ENCODE measurements at regions not wholly inside any gene's neighbourhood (a gene's known extent, or its start where the extent isn't known, plus 50 kb on each side); places are given as distances from the start of the nearest gene placed in this dataset.

DNA sequence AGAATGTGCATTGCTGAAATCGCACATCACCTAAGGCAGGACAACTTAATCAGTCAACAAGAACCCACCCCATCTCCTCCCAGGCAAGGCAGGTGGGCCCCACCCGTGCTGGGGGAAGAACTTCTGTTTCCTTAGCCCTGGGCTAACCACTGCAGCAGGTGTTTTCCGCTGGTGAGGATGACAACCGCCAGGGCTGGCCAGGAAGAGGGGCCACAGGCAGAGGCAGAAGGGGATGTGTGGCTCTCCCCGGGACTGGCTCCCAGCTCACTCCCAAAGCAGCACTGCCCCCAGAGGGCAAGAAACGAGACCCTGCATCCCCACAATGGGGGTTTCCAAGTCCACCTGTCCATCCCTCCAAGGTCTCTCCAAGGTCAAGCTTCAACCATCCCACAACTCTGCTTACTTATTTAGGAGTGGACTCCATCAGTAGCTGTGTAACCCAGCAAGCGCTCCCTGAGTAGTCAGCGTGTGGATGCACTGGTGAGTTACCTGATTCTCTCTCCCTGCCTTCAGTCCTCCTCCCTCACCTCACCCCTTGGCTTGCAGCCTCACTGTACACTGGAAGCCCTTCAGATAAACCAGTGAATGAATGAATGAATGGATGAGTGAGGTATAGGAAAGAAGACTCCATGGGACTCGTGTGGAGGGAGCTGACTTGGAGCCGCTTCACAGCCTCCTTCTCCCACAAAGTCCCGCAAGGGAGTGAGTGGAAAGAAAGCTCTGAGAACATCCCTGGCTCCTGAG lies 168.2 kb upstream of the CST7 start:
- TF ChIP-seq, protein P1, sequence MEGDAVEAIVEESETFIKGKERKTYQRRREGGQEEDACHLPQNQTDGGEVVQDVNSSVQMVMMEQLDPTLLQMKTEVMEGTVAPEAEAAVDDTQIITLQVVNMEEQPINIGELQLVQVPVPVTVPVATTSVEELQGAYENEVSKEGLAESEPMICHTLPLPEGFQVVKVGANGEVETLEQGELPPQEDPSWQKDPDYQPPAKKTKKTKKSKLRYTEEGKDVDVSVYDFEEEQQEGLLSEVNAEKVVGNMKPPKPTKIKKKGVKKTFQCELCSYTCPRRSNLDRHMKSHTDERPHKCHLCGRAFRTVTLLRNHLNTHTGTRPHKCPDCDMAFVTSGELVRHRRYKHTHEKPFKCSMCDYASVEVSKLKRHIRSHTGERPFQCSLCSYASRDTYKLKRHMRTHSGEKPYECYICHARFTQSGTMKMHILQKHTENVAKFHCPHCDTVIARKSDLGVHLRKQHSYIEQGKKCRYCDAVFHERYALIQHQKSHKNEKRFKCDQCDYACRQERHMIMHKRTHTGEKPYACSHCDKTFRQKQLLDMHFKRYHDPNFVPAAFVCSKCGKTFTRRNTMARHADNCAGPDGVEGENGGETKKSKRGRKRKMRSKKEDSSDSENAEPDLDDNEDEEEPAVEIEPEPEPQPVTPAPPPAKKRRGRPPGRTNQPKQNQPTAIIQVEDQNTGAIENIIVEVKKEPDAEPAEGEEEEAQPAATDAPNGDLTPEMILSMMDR (IDR thresholded peaks at IDR 0.05; ENCODE audit: low read length) = peak; percentile 12; the same call in 1 of the 2 replicates
- no peak for TF ChIP-seq EZH2phosphoT487 (IDR thresholded peaks at IDR 0.05; ENCODE audit: low read length)
